BLaER1 treated with 17β-estradiol and CSF1 and Interleukin-3, amounts not matched to agents 10 nM and 100 nM (cell line): ENCODE measurements at regions not wholly inside any gene's neighbourhood (a gene's known extent, or its start where the extent isn't known, plus 50 kb on each side); places are given as distances from the start of the nearest gene placed in this dataset.
"Not testable (repeated sequence)": the region's sequence is repeated elsewhere in the genome, so short reads cannot be mapped to it uniquely, and the experiment has no call there.

Source experiments
- H3K27ac ChIP-seq, 11 experiments: shearing (Covaris generic); formaldehyde crosslinking; 2 replicates each; pipeline ENCODE4 v1.8.1; 2022
- H3K27me3 ChIP-seq, 11 experiments: shearing (Covaris generic); formaldehyde crosslinking; 2 replicates each; pipeline ENCODE4 v1.8.1; 2022
- H3K36me3 ChIP-seq, 11 experiments: shearing (Covaris generic); formaldehyde crosslinking; 2 replicates each; pipeline ENCODE4 v1.8.1; 2022
- H3K4me1 ChIP-seq, 10 experiments: shearing (Covaris generic); formaldehyde crosslinking; 2 replicates each; pipeline ENCODE4 v1.8.1; 2022
- H3K4me2 ChIP-seq, 11 experiments: shearing (Covaris generic); formaldehyde crosslinking; 2 replicates each; pipeline ENCODE4 v1.8.1; 2022
- H3K4me3 ChIP-seq, 10 experiments: shearing (Covaris generic); formaldehyde crosslinking; 2 replicates each; pipeline ENCODE4 v1.8.1; 2022
- H3K9ac ChIP-seq, 11 experiments: shearing (Covaris generic); formaldehyde crosslinking; 2 replicates each; pipeline ENCODE4 v1.8.1; 2022
- H3K9me3 ChIP-seq, 11 experiments: shearing (Covaris generic); formaldehyde crosslinking; replicated peaks in 1 of 11; 2 replicates each; pipeline ENCODE4 v1.8.1; 2022
- H4K20me1 ChIP-seq, 11 experiments: shearing (Covaris generic); formaldehyde crosslinking; 2 replicates each; pipeline ENCODE4 v1.8.1; 2022
- Cebpa-rat ChIP-seq, 11 experiments: shearing (Covaris generic); IDR thresholded peaks; 2 replicates each; pipeline ENCODE4 v1.8.1; 2022

GRCh38 chr21:27548486-27548885 is 581.6 kb upstream of the ADAMTS5 start:
- H3K9ac ChIP-seq = no peak overlapping the region
- no peaks in the 10 kb centered on the region for H4K20me1 ChIP-seq
- H3K36me3 ChIP-seq = no peaks in the 10 kb centered on the region
- H3K4me2 ChIP-seq = no peak overlapping the region
- no peaks in the 10 kb centered on the region for H3K4me1 ChIP-seq
- peaks cover 5 to 10% (median 8%) of the 10 kb centered on the region in 11 experiments; a peak in 12 of 22 replicates for H3K9me3 ChIP-seq
- H3K27ac ChIP-seq = no peak overlapping the region
- H3K27me3 ChIP-seq = no peaks in the 10 kb centered on the region
- TF ChIP-seq Cebpa-rat (IDR thresholded peaks at IDR 0.05) = no peak
- no peak overlapping the region for H3K4me3 ChIP-seq

- Histone ChIP-seq H3K4me1 (no peaks in the 10 kb centered on the region), H3K4me3 (no peak overlapping the region), H3K36me3 (no peaks in the 10 kb centered on the region), H3K27me3 (no peaks in the 10 kb centered on the region), H3K9ac (no peak overlapping the region), H4K20me1 (no peaks in the 10 kb centered on the region), H3K27ac (no peak overlapping the region), H3K9me3 (no peaks in the 10 kb centered on the region), H3K4me2 (no peak overlapping the region)
- no peak for TF ChIP-seq Cebpa-rat (IDR thresholded peaks at IDR 0.05)
Measured at GRCh38 chr21:27545754-27546349, 579.0 kb upstream of the ADAMTS5 start.

- H3K27me3 ChIP-seq, H3K4me3 ChIP-seq, H3K9me3 ChIP-seq: not testable (repeated sequence)
Measured at GRCh38 chr21:27542126-27542525, 575.2 kb upstream of the ADAMTS5 start.

GRCh38 chr21:27536319-27536718 is 569.4 kb upstream of the ADAMTS5 start:
- Histone ChIP-seq H3K4me2 (no peak overlapping the region), H3K9ac (no peak overlapping the region), H3K4me3 (no peak overlapping the region), H3K36me3 (no peaks in the 10 kb centered on the region), H3K9me3 (no peaks in the 10 kb centered on the region), H3K27ac (no peak overlapping the region), H3K4me1 (no peaks in the 10 kb centered on the region), H3K27me3 (no peaks in the 10 kb centered on the region), H4K20me1 (no peaks in the 10 kb centered on the region)
- no peak for TF ChIP-seq Cebpa-rat (IDR thresholded peaks at IDR 0.05)

More at GRCh38 chr21:27542126-27542525, 575.2 kb upstream of the ADAMTS5 start:
- H3K4me2 ChIP-seq, H3K9ac ChIP-seq, H3K36me3 ChIP-seq, H3K27ac ChIP-seq, H3K4me1 ChIP-seq, H4K20me1 ChIP-seq: not testable (repeated sequence)

- no peak overlapping the region for H3K27ac ChIP-seq
- H4K20me1 ChIP-seq = no peaks in the 10 kb centered on the region
- H3K36me3 ChIP-seq = no peaks in the 10 kb centered on the region
- no peak overlapping the region for H3K9ac ChIP-seq
- H3K4me1 ChIP-seq = no peaks in the 10 kb centered on the region
- H3K9me3 ChIP-seq = no peaks in the 10 kb centered on the region
- no peak for TF ChIP-seq Cebpa-rat (IDR thresholded peaks at IDR 0.05)
- H3K4me3 ChIP-seq = no peak overlapping the region
- H3K4me2 ChIP-seq = no peak overlapping the region
- H3K27me3 ChIP-seq = no peaks in the 10 kb centered on the region
Measured at GRCh38 chr21:27535188-27535587, 568.3 kb upstream of the ADAMTS5 start.

- Histone ChIP-seq H3K36me3 (no peaks in the 10 kb centered on the region), H3K27me3 (no peaks in the 10 kb centered on the region), H3K27ac (no peak overlapping the region), H3K9me3 (no peaks in the 10 kb centered on the region), H3K4me1 (no peaks in the 10 kb centered on the region), H4K20me1 (no peaks in the 10 kb centered on the region), H3K4me3 (no peak overlapping the region), H3K4me2 (no peak overlapping the region), H3K9ac (no peak overlapping the region)
- no peak for TF ChIP-seq Cebpa-rat (IDR thresholded peaks at IDR 0.05)
Measured at GRCh38 chr21:27534206-27534605, 567.3 kb upstream of the ADAMTS5 start.

- H3K36me3 ChIP-seq = no peaks in the 10 kb centered on the region
- no peak overlapping the region for H3K4me2 ChIP-seq
- H3K4me1 ChIP-seq = no peaks in the 10 kb centered on the region
- no peak overlapping the region for H3K27ac ChIP-seq
- H4K20me1 ChIP-seq = no peaks in the 10 kb centered on the region
- no peaks in the 10 kb centered on the region for H3K27me3 ChIP-seq
- TF ChIP-seq Cebpa-rat (IDR thresholded peaks at IDR 0.05) = no peak
- no peak overlapping the region for H3K4me3 ChIP-seq
- H3K9me3 ChIP-seq = no peaks in the 10 kb centered on the region
- no peak overlapping the region for H3K9ac ChIP-seq
Measured at GRCh38 chr21:27532076-27532475, 565.2 kb upstream of the ADAMTS5 start.

GRCh38 chr21:27528697-27529096 is 561.8 kb upstream of the ADAMTS5 start:
- H3K27ac ChIP-seq = no peak overlapping the region
- H3K4me2 ChIP-seq = no peak overlapping the region
- H3K4me3 ChIP-seq = no peak overlapping the region
- no peak for TF ChIP-seq Cebpa-rat (IDR thresholded peaks at IDR 0.05)
- no peaks in the 10 kb centered on the region for H3K4me1 ChIP-seq
- no peak overlapping the region for H3K9ac ChIP-seq
- no peaks in the 10 kb centered on the region; a peak in 1 of 22 replicates for H3K9me3 ChIP-seq
- no peaks in the 10 kb centered on the region for H4K20me1 ChIP-seq
- H3K27me3 ChIP-seq = no peaks in the 10 kb centered on the region
- no peaks in the 10 kb centered on the region for H3K36me3 ChIP-seq

- Histone ChIP-seq H3K9ac (no peak overlapping the region), H4K20me1 (no peaks in the 10 kb centered on the region), H3K36me3 (no peaks in the 10 kb centered on the region), H3K27ac (no peak overlapping the region), H3K4me2 (no peak overlapping the region), H3K27me3 (no peaks in the 10 kb centered on the region), H3K4me1 (no peaks in the 10 kb centered on the region), H3K9me3 (peaks cover 0 to 8% (median 4%) of the 10 kb centered on the region in 11 experiments; a peak in 10 of 22 replicates), H3K4me3 (no peak overlapping the region)
- no peak for TF ChIP-seq Cebpa-rat (IDR thresholded peaks at IDR 0.05)
Measured at GRCh38 chr21:27526451-27526850, 559.6 kb upstream of the ADAMTS5 start.

- no peaks in the 10 kb centered on the region for H4K20me1 ChIP-seq
- H3K4me2 ChIP-seq = no peak overlapping the region
- TF ChIP-seq Cebpa-rat (IDR thresholded peaks at IDR 0.05) = no peak
- no peaks in the 10 kb centered on the region for H3K27me3 ChIP-seq
- peaks cover 0 to 15% (median 6%) of the 10 kb centered on the region in 11 experiments; a peak in 10 of 22 replicates for H3K9me3 ChIP-seq
- H3K36me3 ChIP-seq = no peaks in the 10 kb centered on the region
- no peak overlapping the region for H3K4me3 ChIP-seq
- H3K4me1 ChIP-seq = no peaks in the 10 kb centered on the region
- H3K27ac ChIP-seq = no peak overlapping the region
- no peak overlapping the region for H3K9ac ChIP-seq
Measured at GRCh38 chr21:27525780-27526179, 558.9 kb upstream of the ADAMTS5 start.
